GM12865 (cell line): ENCODE measurements at regions not wholly inside any gene's neighbourhood (a gene's known extent, or its start where the extent isn't known, plus 50 kb on each side); places are given as distances from the start of the nearest gene placed in this dataset.
"Not testable (repeated sequence)": the region's sequence is repeated elsewhere in the genome, so short reads cannot be mapped to it uniquely, and the experiment has no call there.

Source experiments
- DNase-seq: peaks from one replicate; pipeline ENCODE4 v3.0.0; 2010; ENCODE audit warnings: low read depth
- H3K4me3 ChIP-seq: 2 replicates; pipeline ENCODE4 v1.5.1; 2011; ENCODE audit warnings: mild to moderate bottlenecking, low read depth, low read length, control low read depth
- TF ChIP-seq, protein P1 (sequence below): IDR thresholded peaks from 2 replicates; pipeline ENCODE4 v1.5.1; 2011; ENCODE audit warnings: low read length, control low read depth, low read depth, inconsistent platforms; ENCODE audit not compliant: insufficient read depth; ENCODE audit errors: missing control alignments

DNA sequence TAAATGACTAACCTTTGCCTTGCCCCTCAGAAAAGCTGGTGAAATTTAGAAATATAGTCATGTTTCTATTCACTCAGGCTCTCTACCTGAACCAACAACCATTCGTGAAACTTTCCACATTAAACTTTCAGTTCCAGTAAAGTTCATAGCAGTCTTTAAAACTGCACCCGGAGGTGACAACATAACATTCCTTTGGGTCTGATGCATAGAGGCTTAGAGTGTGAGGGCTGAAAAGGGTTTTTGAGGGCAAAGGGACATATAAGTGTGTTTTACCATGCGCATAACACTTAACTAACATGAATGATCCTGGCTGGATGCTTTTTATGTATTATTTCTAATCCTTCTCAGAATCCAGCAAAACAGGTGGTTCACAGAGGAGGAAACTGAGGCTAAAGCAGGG lies 471.7 kb upstream of the MCTP2 start:
- TF ChIP-seq, protein P1, sequence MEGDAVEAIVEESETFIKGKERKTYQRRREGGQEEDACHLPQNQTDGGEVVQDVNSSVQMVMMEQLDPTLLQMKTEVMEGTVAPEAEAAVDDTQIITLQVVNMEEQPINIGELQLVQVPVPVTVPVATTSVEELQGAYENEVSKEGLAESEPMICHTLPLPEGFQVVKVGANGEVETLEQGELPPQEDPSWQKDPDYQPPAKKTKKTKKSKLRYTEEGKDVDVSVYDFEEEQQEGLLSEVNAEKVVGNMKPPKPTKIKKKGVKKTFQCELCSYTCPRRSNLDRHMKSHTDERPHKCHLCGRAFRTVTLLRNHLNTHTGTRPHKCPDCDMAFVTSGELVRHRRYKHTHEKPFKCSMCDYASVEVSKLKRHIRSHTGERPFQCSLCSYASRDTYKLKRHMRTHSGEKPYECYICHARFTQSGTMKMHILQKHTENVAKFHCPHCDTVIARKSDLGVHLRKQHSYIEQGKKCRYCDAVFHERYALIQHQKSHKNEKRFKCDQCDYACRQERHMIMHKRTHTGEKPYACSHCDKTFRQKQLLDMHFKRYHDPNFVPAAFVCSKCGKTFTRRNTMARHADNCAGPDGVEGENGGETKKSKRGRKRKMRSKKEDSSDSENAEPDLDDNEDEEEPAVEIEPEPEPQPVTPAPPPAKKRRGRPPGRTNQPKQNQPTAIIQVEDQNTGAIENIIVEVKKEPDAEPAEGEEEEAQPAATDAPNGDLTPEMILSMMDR = no peak
- no peak overlapping the region for H3K4me3 ChIP-seq
- DNase-seq = no peak

DNA sequence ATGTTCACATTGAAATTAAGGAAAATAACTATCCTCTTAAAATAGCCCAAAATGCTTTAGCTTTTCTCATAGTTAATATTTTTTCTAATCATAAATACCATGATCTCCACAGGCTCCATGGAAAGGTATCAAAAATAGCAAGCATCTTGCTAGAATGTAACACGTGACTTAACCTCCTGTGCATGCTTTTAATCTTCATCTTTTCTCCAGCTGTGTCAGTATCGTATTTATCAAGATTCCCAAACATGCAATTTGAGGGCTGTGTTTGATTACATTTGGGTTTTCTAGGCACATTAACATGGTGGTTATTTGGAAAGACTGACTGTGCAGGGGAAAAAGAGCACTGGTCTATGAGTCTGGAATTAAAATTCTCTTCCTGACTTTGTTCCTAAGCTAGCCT lies 472.5 kb upstream of the MCTP2 start:
- TF ChIP-seq, protein P1 = no peak

DNA sequence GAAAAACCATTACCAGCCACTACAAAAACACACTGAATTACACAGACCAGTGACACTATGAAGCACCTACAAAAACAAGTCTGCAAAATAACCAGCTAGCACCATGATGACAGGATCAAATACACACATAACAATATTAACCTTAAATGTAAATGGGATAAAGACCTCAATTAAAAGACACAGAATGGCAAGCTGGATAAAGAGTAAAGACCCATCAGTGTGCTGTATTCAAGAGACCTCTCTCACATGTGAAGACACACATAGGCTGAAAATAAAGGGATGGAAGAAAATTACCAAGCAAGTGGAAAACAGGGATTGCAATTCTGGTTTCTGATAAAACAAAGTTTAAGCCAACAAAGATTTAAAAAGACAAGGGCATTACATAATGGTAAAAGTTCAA lies 482.7 kb upstream of the MCTP2 start:
- no peak for DNase-seq
- H3K4me3 ChIP-seq = no peak overlapping the region
- TF ChIP-seq, protein P1 = no peak

More for the DNA sequence above, 472.5 kb upstream of the MCTP2 start:
- DNase-seq = no peak
- H3K4me3 ChIP-seq = no peak overlapping the region

DNA sequence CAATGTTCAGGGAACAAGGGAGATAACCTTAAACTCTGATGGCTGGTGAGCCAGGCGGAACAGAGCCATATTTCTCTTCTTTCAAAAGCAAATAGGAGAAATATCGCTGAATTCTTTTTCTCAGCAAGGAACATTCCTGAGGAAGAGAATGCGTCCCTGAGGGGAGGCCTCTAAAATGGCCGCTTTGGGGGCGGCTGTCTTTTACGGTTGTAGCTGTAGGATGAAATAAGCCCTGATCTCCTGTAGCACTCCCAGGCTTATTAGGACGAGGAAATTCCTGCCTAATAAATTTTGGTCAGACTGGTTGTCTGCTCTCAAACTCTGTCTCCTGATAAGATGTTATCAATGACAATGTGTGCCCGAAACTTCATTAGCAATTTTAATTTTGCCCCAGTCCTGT lies 496.4 kb upstream of the MCTP2 start:
- DNase-seq, H3K4me3 ChIP-seq: not testable (repeated sequence)

DNA sequence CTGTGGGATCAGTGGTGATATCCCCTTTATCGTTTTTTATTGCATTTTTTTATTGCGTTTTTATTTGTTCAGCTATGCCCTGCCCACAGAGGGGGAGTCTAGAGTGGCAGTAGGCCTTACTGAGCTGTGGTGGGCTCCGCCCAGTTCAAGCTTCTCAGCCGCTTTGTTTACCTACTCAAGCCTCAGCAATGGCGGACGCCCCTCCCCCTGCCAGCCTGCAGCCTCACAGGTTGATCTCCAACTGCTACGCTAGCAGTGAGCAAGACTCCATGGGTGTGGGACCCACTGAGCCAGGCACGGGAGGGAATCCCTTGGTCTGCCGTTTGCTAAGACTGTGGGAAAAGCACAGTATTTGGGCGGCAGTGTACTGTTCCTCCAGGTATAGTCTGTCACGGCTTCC lies 500.6 kb upstream of the MCTP2 start:
- no peak overlapping the region for H3K4me3 ChIP-seq

DNA sequence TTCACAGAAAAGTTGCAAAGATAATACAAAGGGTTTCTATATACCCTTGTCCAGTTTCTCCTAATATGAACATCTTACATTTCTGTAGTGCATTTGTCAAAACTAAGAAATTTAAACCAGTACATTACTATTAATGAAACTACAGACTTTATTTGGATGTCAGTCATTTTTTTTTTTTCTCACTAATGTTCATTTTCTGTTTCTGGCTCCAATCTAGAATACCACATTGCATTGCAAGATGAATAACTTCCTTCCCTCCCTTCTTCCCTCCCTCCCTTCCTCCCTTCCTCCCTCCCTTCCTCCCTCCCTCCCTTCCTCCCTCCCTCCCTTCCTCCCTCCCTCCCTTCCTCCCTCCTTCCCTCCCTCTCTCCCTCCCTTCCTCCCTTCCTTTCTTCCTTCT lies 509.2 kb upstream of the MCTP2 start:
- TF ChIP-seq, protein P1 = no peak
- no peak overlapping the region for H3K4me3 ChIP-seq
- no peak for DNase-seq

More for the DNA sequence above, 500.6 kb upstream of the MCTP2 start:
- TF ChIP-seq, protein P1 = no peak
- no peak for DNase-seq

DNA sequence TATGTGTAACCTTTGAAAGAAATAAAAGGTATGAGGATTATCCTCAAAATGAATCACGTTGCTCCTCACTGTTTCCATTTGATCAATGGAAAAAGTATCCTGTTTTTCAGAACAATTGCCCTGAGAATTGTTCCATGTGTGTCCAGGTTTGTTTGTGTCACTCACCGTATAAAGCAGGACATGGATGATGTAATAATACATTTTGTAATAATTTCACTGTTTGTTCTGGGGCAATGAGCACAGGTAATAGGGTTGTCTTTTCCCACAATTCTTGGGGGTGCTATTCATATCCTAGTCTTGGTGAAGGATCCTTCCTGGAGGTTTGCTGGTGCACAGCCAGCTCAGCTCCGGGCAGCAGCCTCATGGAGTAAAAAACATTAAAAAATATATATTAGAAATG lies 510.8 kb upstream of the MCTP2 start:
- no peak overlapping the region for H3K4me3 ChIP-seq
- no peak for DNase-seq
- TF ChIP-seq, protein P1 = no peak
